Esophagus muscularis mucosa (tissue), 3 donors: ENCODE measurements at regions not wholly inside any gene's neighbourhood (a gene's known extent, or its start where the extent isn't known, plus 50 kb on each side); places are given as distances from the start of the nearest gene placed in this dataset.

Experiments
- POLR2A ChIP-seq: fragments of 450-650 bp; IDR thresholded peaks from one replicate; pipeline ENCODE4 v1.6.1; 2017; ENCODE audit warnings: antibody characterized with exemption, moderate library complexity, mild to moderate bottlenecking, low read depth
- POLR2AphosphoS5 ChIP-seq, 2 donors: sonication (generic); formaldehyde crosslinking; IDR thresholded peaks; one replicate each; pipeline ENCODE4 v1.6.1; 2017; ENCODE audit warnings: antibody characterized with exemption in 2 of 2
- TF ChIP-seq, protein P1 (sequence below), 3 experiments: fragments of 200-600 bp in 2 of 3; fragments of 450-650 bp in 1 of 3; sonication (generic) in 2 of 3; IDR thresholded peaks; one replicate each; pipeline ENCODE4 v1.5.1; 2017 to 2019; ENCODE audit warnings: antibody characterized with exemption in 3 of 3, mild to moderate bottlenecking in 2 of 3, moderate library complexity in 1 of 3

DNA sequence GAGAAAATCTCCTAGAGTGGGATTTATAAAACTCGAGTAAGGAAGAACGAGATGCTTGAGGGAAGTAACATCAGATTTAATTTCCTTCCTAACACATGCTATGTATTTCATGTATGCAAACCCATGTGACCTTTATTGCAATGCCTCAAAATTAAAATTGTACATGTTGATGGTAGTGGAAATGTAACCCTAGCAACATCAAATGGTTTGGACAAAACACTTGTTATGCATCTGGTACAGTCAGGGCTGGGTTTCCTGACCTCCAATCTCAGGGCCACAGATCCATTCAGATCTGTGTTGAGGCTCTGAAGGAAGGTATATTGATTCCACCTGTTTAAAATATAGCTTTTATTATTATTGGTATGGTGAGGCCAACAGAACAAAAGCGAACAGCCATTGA is 246.0 kb downstream of the WNT5A start:
- TF ChIP-seq, protein P1, sequence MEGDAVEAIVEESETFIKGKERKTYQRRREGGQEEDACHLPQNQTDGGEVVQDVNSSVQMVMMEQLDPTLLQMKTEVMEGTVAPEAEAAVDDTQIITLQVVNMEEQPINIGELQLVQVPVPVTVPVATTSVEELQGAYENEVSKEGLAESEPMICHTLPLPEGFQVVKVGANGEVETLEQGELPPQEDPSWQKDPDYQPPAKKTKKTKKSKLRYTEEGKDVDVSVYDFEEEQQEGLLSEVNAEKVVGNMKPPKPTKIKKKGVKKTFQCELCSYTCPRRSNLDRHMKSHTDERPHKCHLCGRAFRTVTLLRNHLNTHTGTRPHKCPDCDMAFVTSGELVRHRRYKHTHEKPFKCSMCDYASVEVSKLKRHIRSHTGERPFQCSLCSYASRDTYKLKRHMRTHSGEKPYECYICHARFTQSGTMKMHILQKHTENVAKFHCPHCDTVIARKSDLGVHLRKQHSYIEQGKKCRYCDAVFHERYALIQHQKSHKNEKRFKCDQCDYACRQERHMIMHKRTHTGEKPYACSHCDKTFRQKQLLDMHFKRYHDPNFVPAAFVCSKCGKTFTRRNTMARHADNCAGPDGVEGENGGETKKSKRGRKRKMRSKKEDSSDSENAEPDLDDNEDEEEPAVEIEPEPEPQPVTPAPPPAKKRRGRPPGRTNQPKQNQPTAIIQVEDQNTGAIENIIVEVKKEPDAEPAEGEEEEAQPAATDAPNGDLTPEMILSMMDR (IDR thresholded peaks at IDR 0.05), result no peak
- TF ChIP-seq POLR2AphosphoS5 (IDR thresholded peaks at IDR 0.05), result no peak
- TF ChIP-seq POLR2A, result no peak
